Vagina (tissue), 2 donors: ENCODE measurements at regions not wholly inside any gene's neighbourhood (a gene's known extent, or its start where the extent isn't known, plus 50 kb on each side); places are given as distances from the start of the nearest gene placed in this dataset.

Source experiments
- POLR2AphosphoS5 ChIP-seq, 2 donors: sonication (generic); formaldehyde crosslinking; IDR thresholded peaks; one replicate each; pipeline ENCODE4 v1.9.0; 2017; ENCODE audit warnings: antibody characterized with exemption in 2 of 2, mild to moderate bottlenecking in 2 of 2, low read depth in 1 of 2; ENCODE audit not compliant: insufficient read depth in 1 of 2
- TF ChIP-seq, protein P1 (sequence below), 3 experiments: fragments of 450-650 bp in 2 of 3; fragments of 200-600 bp in 1 of 3; sonication (generic) in 1 of 3; IDR thresholded peaks; one replicate each; pipeline ENCODE4 v1.5.1; 2017 to 2019; ENCODE audit warnings: antibody characterized with exemption in 3 of 3, mild to moderate bottlenecking in 2 of 3, moderate library complexity in 2 of 3

DNA sequence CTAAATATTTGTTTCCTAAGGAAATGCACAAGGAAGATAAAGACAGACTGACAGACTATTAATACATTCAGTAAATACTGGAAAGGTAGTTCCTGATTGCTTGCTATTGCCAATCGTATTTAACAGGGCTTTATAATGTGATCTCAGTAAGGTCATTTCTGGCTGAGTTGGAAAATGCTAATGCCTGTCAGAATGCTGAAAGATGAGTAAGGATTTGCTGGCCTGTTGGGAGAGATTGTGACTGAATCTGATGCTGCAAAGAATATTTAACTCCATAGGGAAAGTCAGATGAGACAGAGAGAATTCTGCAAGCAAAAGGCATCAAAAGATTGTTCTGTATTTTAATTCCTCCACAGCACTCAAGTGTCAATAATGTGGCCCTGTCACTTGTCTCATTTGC lies 169.0 kb downstream of the BEND2 start:
- TF ChIP-seq, protein P1, sequence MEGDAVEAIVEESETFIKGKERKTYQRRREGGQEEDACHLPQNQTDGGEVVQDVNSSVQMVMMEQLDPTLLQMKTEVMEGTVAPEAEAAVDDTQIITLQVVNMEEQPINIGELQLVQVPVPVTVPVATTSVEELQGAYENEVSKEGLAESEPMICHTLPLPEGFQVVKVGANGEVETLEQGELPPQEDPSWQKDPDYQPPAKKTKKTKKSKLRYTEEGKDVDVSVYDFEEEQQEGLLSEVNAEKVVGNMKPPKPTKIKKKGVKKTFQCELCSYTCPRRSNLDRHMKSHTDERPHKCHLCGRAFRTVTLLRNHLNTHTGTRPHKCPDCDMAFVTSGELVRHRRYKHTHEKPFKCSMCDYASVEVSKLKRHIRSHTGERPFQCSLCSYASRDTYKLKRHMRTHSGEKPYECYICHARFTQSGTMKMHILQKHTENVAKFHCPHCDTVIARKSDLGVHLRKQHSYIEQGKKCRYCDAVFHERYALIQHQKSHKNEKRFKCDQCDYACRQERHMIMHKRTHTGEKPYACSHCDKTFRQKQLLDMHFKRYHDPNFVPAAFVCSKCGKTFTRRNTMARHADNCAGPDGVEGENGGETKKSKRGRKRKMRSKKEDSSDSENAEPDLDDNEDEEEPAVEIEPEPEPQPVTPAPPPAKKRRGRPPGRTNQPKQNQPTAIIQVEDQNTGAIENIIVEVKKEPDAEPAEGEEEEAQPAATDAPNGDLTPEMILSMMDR (IDR thresholded peaks at IDR 0.05), result no peak
- no peak for TF ChIP-seq POLR2AphosphoS5 (IDR thresholded peaks at IDR 0.05; ENCODE audit: insufficient read depth in 1 of 2, low read depth in 1 of 2)
